ENCODE measurements at regions not wholly inside any gene's neighbourhood (a gene's known extent, or its start where the extent isn't known, plus 50 kb on each side); places are given as distances from the start of the nearest gene placed in this dataset.

- Histone ChIP-seq H3K4me3 (ENCODE audit: control insufficient read depth in 2 of 3, extremely low read depth in 1 of 3, insufficient read depth in 2 of 3, low read depth in 1 of 3, low read length in 3 of 3) (no peak overlapping the region), H3K9ac (ENCODE audit: control insufficient read depth, extremely low read depth, insufficient read depth, low read length) (no peak overlapping the region), H3K79me2 (ENCODE audit: control insufficient read depth, insufficient read depth, low read length) (no peaks in the 10 kb centered on the region), H3K27ac (ENCODE audit: control insufficient read depth, insufficient read depth, low read length) (no peak overlapping the region), H3K27me3 (ENCODE audit: control insufficient read depth, extremely low read depth, insufficient read depth, low read length) (peaks cover 24% of the 10 kb centered on the region), H2AFZ (ENCODE audit: control insufficient read depth, low read length) (no peak overlapping the region), H4K20me1 (ENCODE audit: control insufficient read depth, extremely low read depth, insufficient read depth, low read length) (no peaks in the 10 kb centered on the region), H3K36me3 (ENCODE audit: control insufficient read depth in 2 of 2, extremely low read depth in 1 of 2, insufficient read depth in 2 of 2, low read length in 2 of 2) (no peaks in the 10 kb centered on the region), H3K9me1 (ENCODE audit: control insufficient read depth, extremely low read depth, insufficient read depth, low read length) (no peaks in the 10 kb centered on the region), H3K4me2 (ENCODE audit: control insufficient read depth, extremely low read depth, insufficient read depth, low read depth, low read length) (no peak overlapping the region), H3K4me1 (ENCODE audit: control insufficient read depth, extremely low read depth, insufficient read depth, low read length) (no peaks in the 10 kb centered on the region), H3K9me3 (ENCODE audit: control insufficient read depth, low read depth, low read length) (no peaks in the 10 kb centered on the region)
- no peak for TF ChIP-seq EZH2 (IDR thresholded peaks at IDR 0.05; ENCODE audit: low read length)
- TF ChIP-seq, protein P1, sequence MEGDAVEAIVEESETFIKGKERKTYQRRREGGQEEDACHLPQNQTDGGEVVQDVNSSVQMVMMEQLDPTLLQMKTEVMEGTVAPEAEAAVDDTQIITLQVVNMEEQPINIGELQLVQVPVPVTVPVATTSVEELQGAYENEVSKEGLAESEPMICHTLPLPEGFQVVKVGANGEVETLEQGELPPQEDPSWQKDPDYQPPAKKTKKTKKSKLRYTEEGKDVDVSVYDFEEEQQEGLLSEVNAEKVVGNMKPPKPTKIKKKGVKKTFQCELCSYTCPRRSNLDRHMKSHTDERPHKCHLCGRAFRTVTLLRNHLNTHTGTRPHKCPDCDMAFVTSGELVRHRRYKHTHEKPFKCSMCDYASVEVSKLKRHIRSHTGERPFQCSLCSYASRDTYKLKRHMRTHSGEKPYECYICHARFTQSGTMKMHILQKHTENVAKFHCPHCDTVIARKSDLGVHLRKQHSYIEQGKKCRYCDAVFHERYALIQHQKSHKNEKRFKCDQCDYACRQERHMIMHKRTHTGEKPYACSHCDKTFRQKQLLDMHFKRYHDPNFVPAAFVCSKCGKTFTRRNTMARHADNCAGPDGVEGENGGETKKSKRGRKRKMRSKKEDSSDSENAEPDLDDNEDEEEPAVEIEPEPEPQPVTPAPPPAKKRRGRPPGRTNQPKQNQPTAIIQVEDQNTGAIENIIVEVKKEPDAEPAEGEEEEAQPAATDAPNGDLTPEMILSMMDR (optimal IDR thresholded peaks at IDR 0.05 in 1 of 3, IDR thresholded peaks at IDR 0.05 in 1 of 3, conservative IDR thresholded peaks at IDR 0.05 in 1 of 3; ENCODE audit: extremely low read depth in 1 of 3, insufficient read depth in 2 of 3, low read length in 3 of 3), result no peak
- FAIRE-seq (no peak), DNase-seq (ENCODE audit: low read depth, low spot score) (no peak)
- dilution Hi-C loops (cut with MboI; ENCODE audit: extremely low pct_ligation_motif_present, low sequenced_read_pairs), result no loop called here
These were observed 152.3 kb downstream of the OLFM1 start for GRCh38 chr9:135239769-135240141.

DNA sequence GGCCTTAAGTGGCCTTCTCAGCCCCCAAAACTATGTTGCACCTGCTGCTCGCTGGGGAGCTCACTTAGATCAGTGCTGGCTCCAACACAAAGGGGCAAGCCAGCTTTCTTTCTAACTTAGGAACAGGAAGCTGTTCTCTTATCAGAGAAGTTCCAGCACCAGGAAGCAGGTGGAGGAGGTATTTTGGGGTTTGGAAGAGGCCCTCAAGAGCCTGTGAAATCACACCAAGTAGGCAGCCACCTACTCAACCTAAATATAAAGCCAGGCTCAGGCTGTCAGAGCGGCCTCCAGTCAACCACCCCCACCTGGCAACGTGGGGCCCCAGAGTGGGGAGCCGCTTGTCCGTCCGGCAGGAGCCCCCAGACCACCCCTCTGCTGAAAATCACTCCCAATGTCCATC is 152.8 kb downstream of the OLFM1 start:
- no peaks in the 10 kb centered on the region for H3K36me3 ChIP-seq (ENCODE audit: control insufficient read depth in 2 of 2, extremely low read depth in 1 of 2, insufficient read depth in 2 of 2, low read length in 2 of 2)
- DNase-seq (ENCODE audit: low read depth, low spot score) (no peak), FAIRE-seq (no peak)
- no peaks in the 10 kb centered on the region for H3K79me2 ChIP-seq (ENCODE audit: control insufficient read depth, insufficient read depth, low read length)
- H2AFZ ChIP-seq (ENCODE audit: control insufficient read depth, low read length), result no peak overlapping the region
- no peak for TF ChIP-seq EZH2 (IDR thresholded peaks at IDR 0.05; ENCODE audit: low read length)
- TF ChIP-seq, protein P1 (optimal IDR thresholded peaks at IDR 0.05 in 1 of 3, IDR thresholded peaks at IDR 0.05 in 1 of 3, conservative IDR thresholded peaks at IDR 0.05 in 1 of 3; ENCODE audit: extremely low read depth in 1 of 3, insufficient read depth in 2 of 3, low read length in 3 of 3), result no peak
- H3K9ac ChIP-seq (ENCODE audit: control insufficient read depth, extremely low read depth, insufficient read depth, low read length), result no peak overlapping the region
- H3K9me3 ChIP-seq (ENCODE audit: control insufficient read depth, low read depth, low read length), result no peaks in the 10 kb centered on the region
- no peaks in the 10 kb centered on the region for H3K4me1 ChIP-seq (ENCODE audit: control insufficient read depth, extremely low read depth, insufficient read depth, low read length)
- no peaks in the 10 kb centered on the region for H3K9me1 ChIP-seq (ENCODE audit: control insufficient read depth, extremely low read depth, insufficient read depth, low read length)
- dilution Hi-C loops (cut with MboI; ENCODE audit: extremely low pct_ligation_motif_present, low sequenced_read_pairs), result no loop called here
- no peaks in the 10 kb centered on the region for H4K20me1 ChIP-seq (ENCODE audit: control insufficient read depth, extremely low read depth, insufficient read depth, low read length)
- H3K27ac ChIP-seq (ENCODE audit: control insufficient read depth, insufficient read depth, low read length), result no peak overlapping the region
- no peak overlapping the region for H3K4me2 ChIP-seq (ENCODE audit: control insufficient read depth, extremely low read depth, insufficient read depth, low read depth, low read length)
- peaks cover 29% of the 10 kb centered on the region for H3K27me3 ChIP-seq (ENCODE audit: control insufficient read depth, extremely low read depth, insufficient read depth, low read length)
- no peak overlapping the region for H3K4me3 ChIP-seq (ENCODE audit: control insufficient read depth in 2 of 3, extremely low read depth in 1 of 3, insufficient read depth in 2 of 3, low read depth in 1 of 3, low read length in 3 of 3)

Measured in keratinocyte (primary cell).